GM12878 (cell line): ENCODE measurements at regions not wholly inside any gene's neighbourhood (a gene's known extent, or its start where the extent isn't known, plus 50 kb on each side); places are given as distances from the start of the nearest gene placed in this dataset.

ENCODE experiments used
- ATAC-seq: fragments of 200-7000 bp; cut with Tn5 transposase; 3 replicates; pipeline ENCODE4 v1.9.1; 2020; ENCODE audit warnings: mild to moderate bottlenecking, moderate library complexity
- BruUV-seq: library from RNA; stranded (reverse); fragments of 400-500 nt; replicated peaks from 2 replicates; lab custom pipeline; 2021; lab: Mats Ljungman, UMichigan
- CTCF ChIA-PET: fragments of 300-600 bp; sonication (Branson Sonifier 250); formaldehyde crosslinking; extraction: SDS; loops from one replicate; lab custom pipeline; 2021; ENCODE audit warnings: inconsistent platforms; lab: Yijun Ruan, JAX
- POLR2A ChIA-PET: fragments of 350-600 bp; formaldehyde crosslinking; extraction: SDS; loops from one replicate; lab custom pipeline; 2021; ENCODE audit warnings: inconsistent platforms; lab: Charles Lee
- RAD21 ChIA-PET: fragments of 300-600 bp; sonication (Branson Sonifier 250); formaldehyde crosslinking; loops from one replicate; lab custom pipeline; 2023; ENCODE audit warnings: antibody characterized with exemption; ENCODE audit not compliant: unreplicated experiment; lab: Charles Lee
- SMC1A ChIA-PET: fragments of 300-600 bp; sonication (Branson Sonifier 250); formaldehyde crosslinking; loops from one replicate; lab custom pipeline; 2023; ENCODE audit not compliant: unreplicated experiment, uncharacterized antibody; lab: Charles Lee
- DNase-seq: peaks from one replicate; pipeline ENCODE4 v3.0.0-alpha.2; 2011; ENCODE audit warnings: low read depth, low spot score
- FAIRE-seq: peaks from 3 replicates; lab custom pipeline; 2011; peaks lifted over from hg19 to GRCh38; lab: Jason Lieb, UNC
- H2AFZ ChIP-seq: 2 replicates; pipeline ENCODE4 v1.6.0; 2011; ENCODE audit warnings: low read depth, low read length, control low read depth; ENCODE audit not compliant: control insufficient read depth
- H3K27ac ChIP-seq: 2 replicates; pipeline ENCODE4 v1.5.1; 2011; ENCODE audit warnings: control low read depth; ENCODE audit not compliant: control insufficient read depth, insufficient read depth
- H3K27me3 ChIP-seq, 2 experiments: replicated peaks in 1 of 2; 2 replicates each; pipeline versions ENCODE4 v1.6.0 to v1.6.1; 2011; ENCODE audit warnings: low read length in 1 of 2; ENCODE audit not compliant: control insufficient read depth in 2 of 2, insufficient read depth in 2 of 2
- H3K36me3 ChIP-seq, 2 experiments: 2 replicates each; pipeline ENCODE4 v1.5.1; 2011; ENCODE audit warnings: low read length in 1 of 2; ENCODE audit not compliant: control insufficient read depth in 2 of 2, insufficient read depth in 2 of 2
- H3K4me1 ChIP-seq: 2 replicates; pipeline ENCODE4 v1.6.1; 2011; ENCODE audit warnings: mild to moderate bottlenecking, low read length, moderate library complexity, mixed read lengths; ENCODE audit not compliant: control insufficient read depth, insufficient read depth
- H3K4me2 ChIP-seq: 2 replicates; pipeline ENCODE4 v1.6.0; 2011; ENCODE audit warnings: control low read depth; ENCODE audit not compliant: control insufficient read depth, insufficient read depth
- H3K4me3 ChIP-seq: fragments of 200-600 bp; sonication (generic); 2 replicates; pipeline ENCODE4 v1.5.1; 2016
- H3K79me2 ChIP-seq: 2 replicates; pipeline ENCODE4 v1.6.0; 2011; ENCODE audit warnings: low read length; ENCODE audit not compliant: control insufficient read depth, insufficient read depth
- H3K9ac ChIP-seq: 2 replicates; pipeline ENCODE4 v1.8.0; 2011; ENCODE audit warnings: low read length, control low read depth, mixed read lengths; ENCODE audit not compliant: control insufficient read depth, insufficient read depth
- H3K9me3 ChIP-seq: replicated peaks from 3 replicates; pipeline ENCODE4 v1.5.1; 2011; ENCODE audit warnings: mild to moderate bottlenecking, low read length; ENCODE audit not compliant: control insufficient read depth, insufficient read depth
- H4K20me1 ChIP-seq: 2 replicates; pipeline ENCODE4 v1.6.0; 2011; ENCODE audit not compliant: control insufficient read depth, insufficient read depth
- CREB1 ChIP-seq: IDR thresholded peaks from 2 replicates; pipeline ENCODE4 v1.6.1; 2012; ENCODE audit warnings: low read depth, mild to moderate bottlenecking, inconsistent platforms
- GABPA ChIP-seq: IDR thresholded peaks from 2 replicates; pipeline ENCODE4 v1.6.1; 2014; ENCODE audit warnings: antibody characterized with exemption, low read depth, mild to moderate bottlenecking, inconsistent platforms
- IRF4 ChIP-seq: IDR thresholded peaks from 2 replicates; pipeline ENCODE4 v1.6.1; 2011; ENCODE audit warnings: low read depth, low read length
- MYC ChIP-seq: IDR thresholded peaks from 2 replicates; pipeline ENCODE4 v1.6.1; 2011; ENCODE audit warnings: mild to moderate bottlenecking, low read length, moderate library complexity, inconsistent platforms; ENCODE audit not compliant: insufficient read depth, insufficient replicate concordance, insufficient read length, severe bottlenecking
- NR2C1 ChIP-seq: fragments of 450-650 bp; IDR thresholded peaks from 2 replicates; pipeline ENCODE4 v1.6.1; 2017; ENCODE audit warnings: antibody characterized with exemption, mild to moderate bottlenecking, moderate library complexity
- RELA ChIP-seq: fragments of 450-650 bp; IDR thresholded peaks from 2 replicates; pipeline ENCODE4 v1.8.0; 2014; ENCODE audit warnings: borderline replicate concordance; ENCODE audit not compliant: partially characterized antibody
- SPI1 ChIP-seq: IDR thresholded peaks from 2 replicates; pipeline ENCODE4 v1.6.1; 2011; ENCODE audit warnings: low read depth, mild to moderate bottlenecking, low read length, moderate library complexity, borderline replicate concordance; ENCODE audit not compliant: insufficient read depth
- SREBF2 ChIP-seq: IDR thresholded peaks from 2 replicates; pipeline ENCODE4 v1.6.1; 2012; ENCODE audit warnings: mild to moderate bottlenecking, low read length
- YBX1 ChIP-seq: fragments of 450-650 bp; IDR thresholded peaks from 2 replicates; pipeline ENCODE4 v1.6.1; 2016; ENCODE audit warnings: antibody characterized with exemption
- ZBED1 ChIP-seq: IDR thresholded peaks from 2 replicates; pipeline ENCODE4 v1.6.1; 2016; ENCODE audit warnings: borderline replicate concordance
- ZSCAN29 ChIP-seq: fragments of 450-650 bp; IDR thresholded peaks from 2 replicates; pipeline ENCODE4 v1.6.1; 2017; ENCODE audit warnings: mild to moderate bottlenecking, moderate library complexity
- ZZZ3 ChIP-seq: IDR thresholded peaks from 2 replicates; pipeline ENCODE4 v1.6.1; 2011; ENCODE audit warnings: low read depth; ENCODE audit not compliant: control insufficient read depth, insufficient read length
- WGBS: methylation state at CpG from one replicate; pipeline ENCODE4 v1.1.6; 2016; ENCODE audit warnings: low lambda C conversion rate; ENCODE audit not compliant: insufficient replicate concordance, insufficient coverage; ENCODE audit errors: missing lambda C conversion rate; 5-methylcytosine and 5-hydroxymethylcytosine counted together
- in situ Hi-C: fragments of 300-500 bp; cut with MboI; formaldehyde crosslinking; loops from 9 replicates; pipeline ENCODE4 v1.14.3; 2018; ENCODE audit warnings: mixed read lengths
- intact Hi-C: fragments of 100-400 bp; cut with micrococcal nuclease; formaldehyde crosslinking; loops from one replicate; pipeline ENCODE4 v1.14.2; 2022; ENCODE audit not compliant: unreplicated experiment
- TF ChIP-seq, protein P1 (sequence below): fragments of 450-650 bp; IDR thresholded peaks from 2 replicates; pipeline ENCODE4 v1.6.1; 2017; ENCODE audit warnings: mild to moderate bottlenecking
- TF ChIP-seq, protein P2 (sequence below): fragments of 450-650 bp; IDR thresholded peaks from 2 replicates; pipeline ENCODE4 v1.6.1; 2017; ENCODE audit warnings: mild to moderate bottlenecking, moderate library complexity
- TF ChIP-seq, protein P3 (sequence below): fragments of 450-650 bp; IDR thresholded peaks from 2 replicates; pipeline ENCODE4 v1.6.1; 2017; ENCODE audit warnings: antibody characterized with exemption, mild to moderate bottlenecking, moderate library complexity

DNA sequence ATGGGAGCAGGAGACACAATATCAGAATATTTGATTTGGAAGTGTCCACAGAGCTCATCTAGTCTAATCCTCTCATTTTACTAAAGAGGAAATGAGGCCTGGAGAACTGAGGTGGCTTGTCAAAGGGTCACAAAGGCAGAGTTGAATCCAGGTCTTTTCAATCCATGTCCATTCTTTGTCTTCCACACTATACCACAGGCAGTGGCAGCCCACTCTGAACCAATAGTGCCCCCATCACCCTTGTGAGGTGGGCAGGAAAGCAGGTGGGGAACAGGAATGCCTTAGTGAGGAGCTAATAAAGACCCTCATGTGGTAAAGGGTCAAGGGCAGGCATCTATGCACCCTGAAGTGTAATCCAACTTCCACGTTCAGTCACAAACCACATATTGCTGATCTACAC lies 134.8 kb upstream of the EGLN3 start:
- Histone ChIP-seq H3K4me2 (no peak overlapping the region), H3K9ac (no peak overlapping the region), H3K27ac (no peak overlapping the region), H2AFZ (no peak overlapping the region), H3K27me3 (no peaks in the 10 kb centered on the region), H3K9me3 (peaks cover 6% of the 10 kb centered on the region), H4K20me1 (no peaks in the 10 kb centered on the region), H3K36me3 (no peaks in the 10 kb centered on the region), H3K4me1 (peaks cover 5% of the 10 kb centered on the region; the same call in 1 of the 2 replicates), H3K79me2 (no peaks in the 10 kb centered on the region), H3K4me3 (no peak overlapping the region)
- 33% methylated on average over 1 of the region's 1 CpG for WGBS
- SMC1A ChIA-PET: interaction anchor here (1.0 to 3.2 kb wide), 6 partner anchors 12 to 161 kb away, joined by 3 to 28 read pairs (median 4); no protein-coding TSS in a partner anchor
- no peak for DNase-seq
- POLR2A ChIA-PET: interaction anchor here (0.6 to 1.9 kb wide), 3 partner anchors 10 to 434 kb away, joined by 3 to 7 read pairs (median 4); no protein-coding TSS in a partner anchor
- RAD21 ChIA-PET: interaction anchor here (0.8 to 2.9 kb wide), 4 partner anchors 11 to 64 kb away, joined by 3 to 13 read pairs (median 5); no protein-coding TSS in a partner anchor
- in situ Hi-C loops (no loop called here), intact Hi-C loops (loop anchor here (5.0 kb wide), 1 partner anchor 113 kb away; no protein-coding TSS in a partner anchor)
- no peak for FAIRE-seq
- CTCF ChIA-PET: interaction anchor here (3.6 kb wide), 1 partner anchor 13 kb away, joined by 35 read pairs; no protein-coding TSS in a partner anchor
- TF ChIP-seq, protein P1, sequence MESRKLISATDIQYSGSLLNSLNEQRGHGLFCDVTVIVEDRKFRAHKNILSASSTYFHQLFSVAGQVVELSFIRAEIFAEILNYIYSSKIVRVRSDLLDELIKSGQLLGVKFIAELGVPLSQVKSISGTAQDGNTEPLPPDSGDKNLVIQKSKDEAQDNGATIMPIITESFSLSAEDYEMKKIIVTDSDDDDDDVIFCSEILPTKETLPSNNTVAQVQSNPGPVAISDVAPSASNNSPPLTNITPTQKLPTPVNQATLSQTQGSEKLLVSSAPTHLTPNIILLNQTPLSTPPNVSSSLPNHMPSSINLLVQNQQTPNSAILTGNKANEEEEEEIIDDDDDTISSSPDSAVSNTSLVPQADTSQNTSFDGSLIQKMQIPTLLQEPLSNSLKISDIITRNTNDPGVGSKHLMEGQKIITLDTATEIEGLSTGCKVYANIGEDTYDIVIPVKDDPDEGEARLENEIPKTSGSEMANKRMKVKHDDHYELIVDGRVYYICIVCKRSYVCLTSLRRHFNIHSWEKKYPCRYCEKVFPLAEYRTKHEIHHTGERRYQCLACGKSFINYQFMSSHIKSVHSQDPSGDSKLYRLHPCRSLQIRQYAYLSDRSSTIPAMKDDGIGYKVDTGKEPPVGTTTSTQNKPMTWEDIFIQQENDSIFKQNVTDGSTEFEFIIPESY: no peak
- TF ChIP-seq CREB1: no peak
- no peak for TF ChIP-seq GABPA
- no peak for TF ChIP-seq IRF4
- no peak for TF ChIP-seq MYC
- TF ChIP-seq SREBF2: no peak
- no peak for TF ChIP-seq ZZZ3
- TF ChIP-seq, protein P2, sequence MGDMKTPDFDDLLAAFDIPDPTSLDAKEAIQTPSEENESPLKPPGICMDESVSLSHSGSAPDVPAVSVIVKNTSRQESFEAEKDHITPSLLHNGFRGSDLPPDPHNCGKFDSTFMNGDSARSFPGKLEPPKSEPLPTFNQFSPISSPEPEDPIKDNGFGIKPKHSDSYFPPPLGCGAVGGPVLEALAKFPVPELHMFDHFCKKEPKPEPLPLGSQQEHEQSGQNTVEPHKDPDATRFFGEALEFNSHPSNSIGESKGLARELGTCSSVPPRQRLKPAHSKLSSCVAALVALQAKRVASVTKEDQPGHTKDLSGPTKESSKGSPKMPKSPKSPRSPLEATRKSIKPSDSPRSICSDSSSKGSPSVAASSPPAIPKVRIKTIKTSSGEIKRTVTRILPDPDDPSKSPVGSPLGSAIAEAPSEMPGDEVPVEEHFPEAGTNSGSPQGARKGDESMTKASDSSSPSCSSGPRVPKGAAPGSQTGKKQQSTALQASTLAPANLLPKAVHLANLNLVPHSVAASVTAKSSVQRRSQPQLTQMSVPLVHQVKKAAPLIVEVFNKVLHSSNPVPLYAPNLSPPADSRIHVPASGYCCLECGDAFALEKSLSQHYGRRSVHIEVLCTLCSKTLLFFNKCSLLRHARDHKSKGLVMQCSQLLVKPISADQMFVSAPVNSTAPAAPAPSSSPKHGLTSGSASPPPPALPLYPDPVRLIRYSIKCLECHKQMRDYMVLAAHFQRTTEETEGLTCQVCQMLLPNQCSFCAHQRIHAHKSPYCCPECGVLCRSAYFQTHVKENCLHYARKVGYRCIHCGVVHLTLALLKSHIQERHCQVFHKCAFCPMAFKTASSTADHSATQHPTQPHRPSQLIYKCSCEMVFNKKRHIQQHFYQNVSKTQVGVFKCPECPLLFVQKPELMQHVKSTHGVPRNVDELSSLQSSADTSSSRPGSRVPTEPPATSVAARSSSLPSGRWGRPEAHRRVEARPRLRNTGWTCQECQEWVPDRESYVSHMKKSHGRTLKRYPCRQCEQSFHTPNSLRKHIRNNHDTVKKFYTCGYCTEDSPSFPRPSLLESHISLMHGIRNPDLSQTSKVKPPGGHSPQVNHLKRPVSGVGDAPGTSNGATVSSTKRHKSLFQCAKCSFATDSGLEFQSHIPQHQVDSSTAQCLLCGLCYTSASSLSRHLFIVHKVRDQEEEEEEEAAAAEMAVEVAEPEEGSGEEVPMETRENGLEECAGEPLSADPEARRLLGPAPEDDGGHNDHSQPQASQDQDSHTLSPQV: no peak
- no peak for TF ChIP-seq RELA
- TF ChIP-seq ZBED1: no peak
- no peak for TF ChIP-seq NR2C1
- no peak for TF ChIP-seq YBX1
- TF ChIP-seq, protein P3, sequence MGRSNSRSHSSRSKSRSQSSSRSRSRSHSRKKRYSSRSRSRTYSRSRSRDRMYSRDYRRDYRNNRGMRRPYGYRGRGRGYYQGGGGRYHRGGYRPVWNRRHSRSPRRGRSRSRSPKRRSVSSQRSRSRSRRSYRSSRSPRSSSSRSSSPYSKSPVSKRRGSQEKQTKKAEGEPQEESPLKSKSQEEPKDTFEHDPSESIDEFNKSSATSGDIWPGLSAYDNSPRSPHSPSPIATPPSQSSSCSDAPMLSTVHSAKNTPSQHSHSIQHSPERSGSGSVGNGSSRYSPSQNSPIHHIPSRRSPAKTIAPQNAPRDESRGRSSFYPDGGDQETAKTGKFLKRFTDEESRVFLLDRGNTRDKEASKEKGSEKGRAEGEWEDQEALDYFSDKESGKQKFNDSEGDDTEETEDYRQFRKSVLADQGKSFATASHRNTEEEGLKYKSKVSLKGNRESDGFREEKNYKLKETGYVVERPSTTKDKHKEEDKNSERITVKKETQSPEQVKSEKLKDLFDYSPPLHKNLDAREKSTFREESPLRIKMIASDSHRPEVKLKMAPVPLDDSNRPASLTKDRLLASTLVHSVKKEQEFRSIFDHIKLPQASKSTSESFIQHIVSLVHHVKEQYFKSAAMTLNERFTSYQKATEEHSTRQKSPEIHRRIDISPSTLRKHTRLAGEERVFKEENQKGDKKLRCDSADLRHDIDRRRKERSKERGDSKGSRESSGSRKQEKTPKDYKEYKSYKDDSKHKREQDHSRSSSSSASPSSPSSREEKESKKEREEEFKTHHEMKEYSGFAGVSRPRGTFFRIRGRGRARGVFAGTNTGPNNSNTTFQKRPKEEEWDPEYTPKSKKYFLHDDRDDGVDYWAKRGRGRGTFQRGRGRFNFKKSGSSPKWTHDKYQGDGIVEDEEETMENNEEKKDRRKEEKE: no peak
- TF ChIP-seq SPI1: no peak
- TF ChIP-seq ZSCAN29: no peak
- no TSS peak for BruUV-seq
- no peak for ATAC-seq
